Tibial nerve (tissue), 4 donors: ENCODE measurements at regions not wholly inside any gene's neighbourhood (a gene's known extent, or its start where the extent isn't known, plus 50 kb on each side); places are given as distances from the start of the nearest gene placed in this dataset.

Source experiments
- DNase-seq, 2 donors: peaks; one replicate each; pipeline ENCODE4 v3.0.0-alpha.2; 2019; ENCODE audit warnings: low spot score in 2 of 2
- H3K27ac ChIP-seq, 4 donors: fragments of 200-600 bp; sonication (generic) in 3 of 4; one replicate each; pipeline ENCODE4 v1.5.1; 2017 to 2019; ENCODE audit warnings: mild to moderate bottlenecking in 1 of 4
- H3K27me3 ChIP-seq, 2 donors: fragments of 200-600 bp; sonication (generic) in 1 of 2; one replicate each; pipeline versions ENCODE4 v1.5.1 to v1.6.0; 2017 to 2019
- H3K36me3 ChIP-seq, 3 donors: fragments of 200-600 bp; sonication (generic); one replicate each; pipeline ENCODE4 v1.5.1; 2018 to 2019
- H3K4me1 ChIP-seq, 4 donors: fragments of 200-600 bp; sonication (generic) in 3 of 4; one replicate each; pipeline ENCODE4 v1.5.1; 2017 to 2019
- H3K4me3 ChIP-seq, 4 donors: fragments of 200-600 bp; sonication (generic) in 3 of 4; one replicate each; pipeline ENCODE4 v1.5.1; 2017 to 2019; ENCODE audit warnings: mild to moderate bottlenecking in 1 of 4, moderate library complexity in 1 of 4
- H3K9me3 ChIP-seq, 4 donors: fragments of 200-600 bp; sonication (generic) in 3 of 4; one replicate each; pipeline ENCODE4 v1.5.1; 2017 to 2019
- CTCF ChIP-seq, 5 experiments: fragments of 200-600 bp in 3 of 5; fragments of 450-650 bp in 2 of 5; sonication (generic) in 3 of 5; IDR thresholded peaks; one replicate each; pipeline ENCODE4 v1.5.1; 2016 to 2019; ENCODE audit warnings: antibody characterized with exemption in 5 of 5, mild to moderate bottlenecking in 3 of 5, moderate library complexity in 2 of 5
- EP300 ChIP-seq, 2 donors: sonication (generic); formaldehyde crosslinking; IDR thresholded peaks; one replicate each; pipeline ENCODE4 v1.6.1; 2017; ENCODE audit warnings: antibody characterized with exemption in 2 of 2, mild to moderate bottlenecking in 1 of 2
- POLR2A ChIP-seq, 2 donors: fragments of 450-650 bp; IDR thresholded peaks; one replicate each; pipeline ENCODE4 v1.6.1; 2017; ENCODE audit warnings: antibody characterized with exemption in 2 of 2, mild to moderate bottlenecking in 2 of 2, moderate library complexity in 2 of 2
- WGBS, 2 donors: methylation state at CpG; one replicate each; pipeline ENCODE4 v1.1.5; 2018; 5-methylcytosine and 5-hydroxymethylcytosine counted together

- no peak for DNase-seq
- no peaks in the 10 kb centered on the region for H3K36me3 ChIP-seq
- no peaks in the 10 kb centered on the region for H3K4me1 ChIP-seq
- 89 to 95% methylated on average over 2 to 3 of the region's 3 CpGs for WGBS, 2 donors
- H3K27me3 ChIP-seq, result no peaks in the 10 kb centered on the region
- no peak overlapping the region for H3K27ac ChIP-seq
- no peak overlapping the region for H3K4me3 ChIP-seq
- H3K9me3 ChIP-seq, result no peaks in the 10 kb centered on the region
- TF ChIP-seq POLR2A (IDR thresholded peaks at IDR 0.05) (no peak), CTCF (IDR thresholded peaks at IDR 0.05) (no peak), EP300 (IDR thresholded peaks at IDR 0.05) (no peak)
Measured at GRCh38 chrX:11913001-11913400, 155.0 kb downstream of the MSL3 start.

- no peaks in the 10 kb centered on the region for H3K27me3 ChIP-seq
- no peak overlapping the region for H3K27ac ChIP-seq
- no peaks in the 10 kb centered on the region for H3K9me3 ChIP-seq
- H3K36me3 ChIP-seq, result no peaks in the 10 kb centered on the region
- WGBS, 2 donors, result 61 to 62% methylated on average over 5 of the region's 5 CpGs
- H3K4me1 ChIP-seq, result no peaks in the 10 kb centered on the region
- TF ChIP-seq EP300 (IDR thresholded peaks at IDR 0.05), result no peak
- TF ChIP-seq POLR2A (IDR thresholded peaks at IDR 0.05), result no peak
- TF ChIP-seq CTCF (IDR thresholded peaks at IDR 0.05), result no peak
- no peak for DNase-seq
- H3K4me3 ChIP-seq, result no peak overlapping the region
Measured at GRCh38 chrX:11929476-11929875, 171.4 kb downstream of the MSL3 start.

- Histone ChIP-seq H3K27me3 (no peaks in the 10 kb centered on the region), H3K4me3 (no peak overlapping the region), H3K9me3 (no peaks in the 10 kb centered on the region), H3K4me1 (no peaks in the 10 kb centered on the region), H3K36me3 (no peaks in the 10 kb centered on the region), H3K27ac (no peak overlapping the region)
- TF ChIP-seq CTCF (IDR thresholded peaks at IDR 0.05) (no peak), POLR2A (IDR thresholded peaks at IDR 0.05) (no peak), EP300 (IDR thresholded peaks at IDR 0.05) (no peak)
- no peak for DNase-seq
- 69 to 73% methylated on average over 1 of the region's 1 CpG for whole genome bisulfite sequencing, 2 donors
Measured at GRCh38 chrX:11932423-11932822, 174.4 kb downstream of the MSL3 start.

- Histone ChIP-seq H3K4me1 (no peaks in the 10 kb centered on the region), H3K27ac (no peak overlapping the region), H3K4me3 (no peak overlapping the region), H3K27me3 (no peaks in the 10 kb centered on the region), H3K36me3 (no peaks in the 10 kb centered on the region), H3K9me3 (no peaks in the 10 kb centered on the region)
- DNase-seq, result no peak
- TF ChIP-seq EP300 (IDR thresholded peaks at IDR 0.05) (no peak), CTCF (IDR thresholded peaks at IDR 0.05) (no peak), POLR2A (IDR thresholded peaks at IDR 0.05) (no peak)
- WGBS, 2 donors, result 71 to 92% methylated on average over 1 of the region's 1 CpG
Measured at GRCh38 chrX:11934089-11934488, 176.1 kb downstream of the MSL3 start.

- Histone ChIP-seq H3K9me3 (no peaks in the 10 kb centered on the region), H3K27ac (no peak overlapping the region), H3K4me3 (no peak overlapping the region), H3K36me3 (no peaks in the 10 kb centered on the region), H3K4me1 (no peaks in the 10 kb centered on the region), H3K27me3 (no peaks in the 10 kb centered on the region)
- 51 to 67% methylated on average over 5 of the region's 5 CpGs for WGBS, 2 donors
- DNase-seq, result no peak
- no peak for TF ChIP-seq POLR2A (IDR thresholded peaks at IDR 0.05)
- no peak for TF ChIP-seq EP300 (IDR thresholded peaks at IDR 0.05)
- no peak for TF ChIP-seq CTCF (IDR thresholded peaks at IDR 0.05)
Measured at GRCh38 chrX:11941571-11941970, 183.5 kb downstream of the MSL3 start.
